Esophagus muscularis mucosa (tissue), 4 donors: ENCODE measurements at regions not wholly inside any gene's neighbourhood (a gene's known extent, or its start where the extent isn't known, plus 50 kb on each side); places are given as distances from the start of the nearest gene placed in this dataset.

ENCODE experiments used
- DNase-seq: peaks from one replicate; pipeline ENCODE4 v3.0.0-alpha.2; 2017; ENCODE audit errors: extremely low spot score
- H3K27ac ChIP-seq, 4 donors: fragments of 200-600 bp; sonication (generic); replicated peaks in 1 of 4; 1 replicate in 3 of 4; 2 replicates in 1 of 4; pipeline ENCODE4 v1.5.1; 2016 to 2019; ENCODE audit warnings: mild to moderate bottlenecking in 1 of 4
- H3K27me3 ChIP-seq, 4 donors: fragments of 200-600 bp; sonication (generic); one replicate each; pipeline versions ENCODE4 v1.5.1 to v1.6.0; 2016 to 2019
- H3K36me3 ChIP-seq, 4 donors: fragments of 200-600 bp; sonication (generic); one replicate each; pipeline ENCODE4 v1.5.1; 2016 to 2019
- H3K4me1 ChIP-seq, 4 donors: fragments of 200-600 bp; sonication (generic); one replicate each; pipeline ENCODE4 v1.5.1; 2016 to 2019
- H3K4me3 ChIP-seq, 4 donors: fragments of 200-600 bp; sonication (generic); 1 replicate in 2 of 4; 2 replicates in 2 of 4; pipeline ENCODE4 v1.5.1; 2016 to 2019; ENCODE audit warnings: mild to moderate bottlenecking in 4 of 4, moderate library complexity in 1 of 4
- H3K9me3 ChIP-seq, 4 donors: fragments of 200-600 bp; sonication (generic); 1 replicate in 3 of 4; 2 replicates in 1 of 4; pipeline ENCODE4 v1.5.1; 2016 to 2019
- EP300 ChIP-seq: sonication (generic); formaldehyde crosslinking; IDR thresholded peaks from one replicate; pipeline ENCODE4 v1.6.1; 2017; ENCODE audit warnings: antibody characterized with exemption
- POLR2A ChIP-seq: fragments of 450-650 bp; IDR thresholded peaks from one replicate; pipeline ENCODE4 v1.6.1; 2017; ENCODE audit warnings: antibody characterized with exemption, moderate library complexity, mild to moderate bottlenecking, low read depth
- POLR2AphosphoS5 ChIP-seq, 2 donors: sonication (generic); formaldehyde crosslinking; IDR thresholded peaks; one replicate each; pipeline ENCODE4 v1.6.1; 2017; ENCODE audit warnings: antibody characterized with exemption in 2 of 2
- WGBS: methylation state at CpG from one replicate; pipeline ENCODE4 v1.1.5; 2018; 5-methylcytosine and 5-hydroxymethylcytosine counted together
- intact Hi-C: fragments of 100-400 bp; cut with DNase I; formaldehyde crosslinking; loops from one replicate; pipeline ENCODE4 v1.15.1; 2023
- TF ChIP-seq, protein P1 (sequence below), 3 experiments: fragments of 200-600 bp in 2 of 3; fragments of 450-650 bp in 1 of 3; sonication (generic) in 2 of 3; IDR thresholded peaks; one replicate each; pipeline ENCODE4 v1.5.1; 2017 to 2019; ENCODE audit warnings: antibody characterized with exemption in 3 of 3, mild to moderate bottlenecking in 2 of 3, moderate library complexity in 1 of 3

DNA sequence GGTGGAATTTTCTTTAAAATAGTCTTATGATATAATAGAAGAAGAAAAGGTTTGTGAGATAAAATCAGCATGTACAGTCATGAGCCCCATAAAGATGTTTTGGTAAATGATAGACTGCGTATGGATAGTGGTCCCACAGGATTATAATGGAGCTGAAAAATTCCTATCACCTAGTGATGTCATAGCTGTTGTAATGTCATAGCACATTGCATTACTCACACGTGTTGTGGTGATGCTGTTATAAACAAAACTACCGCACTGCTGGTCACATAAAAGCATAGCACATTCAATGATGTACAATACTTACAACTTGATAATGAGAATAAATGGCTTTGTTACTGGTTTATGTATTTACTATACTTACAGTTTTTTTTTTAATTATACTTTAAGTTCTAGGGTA, 715.2 kb upstream of the HTR2C start:
- intact Hi-C loops = no loop called here
- no peak for TF ChIP-seq POLR2AphosphoS5 (IDR thresholded peaks at IDR 0.05)
- TF ChIP-seq, protein P1, sequence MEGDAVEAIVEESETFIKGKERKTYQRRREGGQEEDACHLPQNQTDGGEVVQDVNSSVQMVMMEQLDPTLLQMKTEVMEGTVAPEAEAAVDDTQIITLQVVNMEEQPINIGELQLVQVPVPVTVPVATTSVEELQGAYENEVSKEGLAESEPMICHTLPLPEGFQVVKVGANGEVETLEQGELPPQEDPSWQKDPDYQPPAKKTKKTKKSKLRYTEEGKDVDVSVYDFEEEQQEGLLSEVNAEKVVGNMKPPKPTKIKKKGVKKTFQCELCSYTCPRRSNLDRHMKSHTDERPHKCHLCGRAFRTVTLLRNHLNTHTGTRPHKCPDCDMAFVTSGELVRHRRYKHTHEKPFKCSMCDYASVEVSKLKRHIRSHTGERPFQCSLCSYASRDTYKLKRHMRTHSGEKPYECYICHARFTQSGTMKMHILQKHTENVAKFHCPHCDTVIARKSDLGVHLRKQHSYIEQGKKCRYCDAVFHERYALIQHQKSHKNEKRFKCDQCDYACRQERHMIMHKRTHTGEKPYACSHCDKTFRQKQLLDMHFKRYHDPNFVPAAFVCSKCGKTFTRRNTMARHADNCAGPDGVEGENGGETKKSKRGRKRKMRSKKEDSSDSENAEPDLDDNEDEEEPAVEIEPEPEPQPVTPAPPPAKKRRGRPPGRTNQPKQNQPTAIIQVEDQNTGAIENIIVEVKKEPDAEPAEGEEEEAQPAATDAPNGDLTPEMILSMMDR (IDR thresholded peaks at IDR 0.05) = no peak
- Histone ChIP-seq H3K4me1 (no peaks in the 10 kb centered on the region), H3K27ac (no peak overlapping the region), H3K9me3 (no peaks in the 10 kb centered on the region), H3K4me3 (no peak overlapping the region), H3K36me3 (no peaks in the 10 kb centered on the region), H3K27me3 (no peaks in the 10 kb centered on the region)
- 57% methylated on average over 3 of the region's 3 CpGs for WGBS
- no peak for DNase-seq

DNA sequence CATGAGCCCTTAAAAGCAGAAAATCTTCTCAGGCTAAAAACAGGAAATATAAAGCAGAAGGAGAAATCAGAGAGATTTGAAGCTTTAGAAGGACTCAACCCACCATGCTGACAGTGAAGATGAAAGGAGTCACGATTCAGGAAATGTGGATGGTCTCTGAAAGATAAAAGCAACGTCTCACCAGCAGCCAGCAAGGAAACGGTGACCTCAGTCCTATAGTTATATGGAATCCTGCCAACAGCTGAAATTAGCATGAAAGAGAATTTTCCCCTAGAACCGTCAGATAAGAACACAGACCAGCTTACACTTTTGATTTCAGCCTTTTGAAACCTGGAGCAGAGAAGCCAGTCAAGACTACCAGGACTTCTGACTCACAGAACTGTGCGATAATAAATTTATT, 715.7 kb upstream of the HTR2C start:
- no peaks in the 10 kb centered on the region for H3K27me3 ChIP-seq
- no peaks in the 10 kb centered on the region for H3K9me3 ChIP-seq
- no peaks in the 10 kb centered on the region for H3K36me3 ChIP-seq
- no peaks in the 10 kb centered on the region for H3K4me1 ChIP-seq
- no peak overlapping the region for H3K4me3 ChIP-seq
- no peak overlapping the region for H3K27ac ChIP-seq
- no peak for DNase-seq
- no peak for TF ChIP-seq POLR2AphosphoS5 (IDR thresholded peaks at IDR 0.05)
- TF ChIP-seq, protein P1 (IDR thresholded peaks at IDR 0.05) = no peak
- no peak for TF ChIP-seq POLR2A
- TF ChIP-seq EP300 = no peak
- intact Hi-C loops = no loop called here
- WGBS = 28% methylated on average over 5 of the region's 5 CpGs

DNA sequence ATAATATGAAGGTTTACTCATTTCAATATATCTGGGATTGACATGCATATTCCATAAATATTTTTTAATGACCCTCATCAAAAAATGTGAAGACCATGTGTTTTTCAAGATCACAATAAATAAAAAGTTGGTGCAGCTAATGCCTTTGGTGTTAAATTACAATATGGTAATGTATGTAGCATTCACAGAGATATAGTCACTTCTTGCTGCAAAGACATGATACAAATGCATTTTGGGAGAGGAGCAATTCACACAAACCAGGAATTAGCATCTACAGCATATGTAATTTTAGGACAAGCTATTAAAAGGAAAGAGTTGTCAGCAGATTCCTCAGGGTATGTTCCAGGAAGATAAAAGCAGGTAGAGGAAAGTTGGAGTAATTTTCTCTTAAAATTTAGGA, 734.5 kb upstream of the HTR2C start:
- H3K9me3 ChIP-seq = no peaks in the 10 kb centered on the region
- H3K4me3 ChIP-seq = no peak overlapping the region
- TF ChIP-seq, protein P1 (IDR thresholded peaks at IDR 0.05) = no peak
- TF ChIP-seq POLR2AphosphoS5 (IDR thresholded peaks at IDR 0.05) = no peak
- no peak for TF ChIP-seq POLR2A
- H3K27ac ChIP-seq = no peak overlapping the region
- H3K27me3 ChIP-seq = no peaks in the 10 kb centered on the region
- no peak for DNase-seq
- H3K4me1 ChIP-seq = no peaks in the 10 kb centered on the region
- intact Hi-C loops = no loop called here
- H3K36me3 ChIP-seq = no peaks in the 10 kb centered on the region

DNA sequence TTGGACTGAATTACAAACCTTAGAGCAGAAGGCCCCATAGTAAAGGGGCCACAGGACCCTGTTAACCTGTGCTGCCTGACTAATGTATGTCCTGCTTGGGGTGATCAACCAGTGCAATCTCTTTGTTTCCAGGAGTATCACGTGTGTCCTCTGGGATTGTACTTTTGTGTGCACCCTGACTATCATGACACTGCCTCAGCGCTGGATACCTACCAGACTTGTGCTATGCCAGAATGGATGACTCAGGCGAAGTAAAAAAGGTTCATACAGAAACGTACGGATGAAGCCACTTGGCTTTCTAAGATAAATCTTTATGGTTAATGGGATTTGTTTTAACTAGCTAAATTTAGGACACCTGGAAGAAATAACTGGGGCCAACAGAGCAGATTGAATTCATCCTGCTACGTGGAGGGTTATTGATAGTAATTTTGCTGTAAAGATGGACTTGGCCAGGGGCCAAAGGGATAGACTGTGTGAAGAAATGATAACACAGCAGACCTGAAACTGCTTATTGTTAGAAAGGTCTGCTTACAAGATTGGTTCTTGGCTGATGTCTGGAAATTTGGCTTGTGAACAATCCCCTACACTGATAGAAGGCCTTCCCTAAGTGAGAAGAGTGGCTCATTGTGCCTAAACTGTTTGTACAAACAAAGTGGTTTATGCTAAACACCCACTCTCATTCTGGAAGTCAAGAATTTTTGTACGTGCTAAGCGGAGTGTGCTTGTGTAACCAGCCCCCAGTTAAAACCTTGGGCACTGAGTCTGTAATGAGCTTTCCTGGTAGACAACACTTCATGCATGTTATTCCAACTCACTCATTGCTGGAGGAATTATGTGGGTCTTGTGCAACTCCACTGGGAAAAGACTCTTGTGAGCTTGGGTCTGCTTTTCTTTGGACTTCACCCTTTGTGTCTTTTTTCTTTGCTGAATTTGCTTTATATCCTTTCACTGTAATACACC, 750.5 kb upstream of the HTR2C start:
- Histone ChIP-seq H3K4me3 (no peak overlapping the region), H3K36me3 (no peaks in the 10 kb centered on the region), H3K27me3 (no peaks in the 10 kb centered on the region), H3K27ac (no peak overlapping the region), H3K9me3 (no peaks in the 10 kb centered on the region), H3K4me1 (no peaks in the 10 kb centered on the region)
- TF ChIP-seq POLR2AphosphoS5 (IDR thresholded peaks at IDR 0.05) (no peak), EP300 (no peak), POLR2A (no peak)
- TF ChIP-seq, protein P1 (IDR thresholded peaks at IDR 0.05) = no peak
- intact Hi-C loops = no loop called here
- no peak for DNase-seq
- 55% methylated on average over 8 of the region's 8 CpGs for WGBS

DNA sequence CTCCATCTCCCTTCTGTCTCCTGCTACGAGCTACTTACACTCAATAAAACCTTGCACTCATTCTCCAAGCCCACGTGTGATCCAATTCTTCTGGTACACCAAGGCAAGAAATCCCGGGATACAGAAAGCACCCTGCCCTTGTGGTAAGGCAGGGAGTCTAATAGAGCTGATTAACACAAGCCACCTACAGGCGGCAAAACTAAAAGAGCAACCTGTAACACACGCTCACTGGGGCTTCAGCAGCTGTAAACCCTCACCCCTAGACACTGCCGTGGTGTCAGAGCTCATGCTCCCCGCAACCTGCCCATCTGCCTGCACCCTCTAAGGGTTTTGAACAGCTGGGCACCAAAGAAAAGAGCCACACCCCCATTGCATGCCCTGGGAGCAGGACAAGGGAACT, 755.4 kb upstream of the HTR2C start:
- no peaks in the 10 kb centered on the region for H3K4me1 ChIP-seq
- 72% methylated on average over 4 of the region's 7 CpGs for WGBS
- no peak for DNase-seq
- H3K36me3 ChIP-seq = no peaks in the 10 kb centered on the region
- intact Hi-C loops = no loop called here
- peaks cover 0 to 2% (median 0%) of the 10 kb centered on the region in 4 donors for H3K9me3 ChIP-seq
- H3K27ac ChIP-seq = no peak overlapping the region
- TF ChIP-seq POLR2A = no peak
- no peak for TF ChIP-seq EP300
- TF ChIP-seq POLR2AphosphoS5 (IDR thresholded peaks at IDR 0.05) = no peak
- TF ChIP-seq, protein P1 (IDR thresholded peaks at IDR 0.05) = no peak
- no peaks in the 10 kb centered on the region for H3K27me3 ChIP-seq
- H3K4me3 ChIP-seq = no peak overlapping the region
